SK-N-SH (cell line): ENCODE measurements at regions not wholly inside any gene's neighbourhood (a gene's known extent, or its start where the extent isn't known, plus 50 kb on each side); places are given as distances from the start of the nearest gene placed in this dataset.
"Not testable (repeated sequence)": the region's sequence is repeated elsewhere in the genome, so short reads cannot be mapped to it uniquely, and the experiment has no call there.

ENCODE experiments used
- USF1 ChIP-seq: IDR thresholded peaks from 2 replicates; pipeline ENCODE4 v1.4.0; 2012; ENCODE audit warnings: low read depth, borderline replicate concordance
- TF ChIP-seq, protein P1 (sequence below): fragments of 200-600 bp; sonication (generic); IDR thresholded peaks from 2 replicates; pipeline ENCODE4 v1.6.1; 2017; ENCODE audit warnings: antibody characterized with exemption, mild to moderate bottlenecking, moderate library complexity

DNA sequence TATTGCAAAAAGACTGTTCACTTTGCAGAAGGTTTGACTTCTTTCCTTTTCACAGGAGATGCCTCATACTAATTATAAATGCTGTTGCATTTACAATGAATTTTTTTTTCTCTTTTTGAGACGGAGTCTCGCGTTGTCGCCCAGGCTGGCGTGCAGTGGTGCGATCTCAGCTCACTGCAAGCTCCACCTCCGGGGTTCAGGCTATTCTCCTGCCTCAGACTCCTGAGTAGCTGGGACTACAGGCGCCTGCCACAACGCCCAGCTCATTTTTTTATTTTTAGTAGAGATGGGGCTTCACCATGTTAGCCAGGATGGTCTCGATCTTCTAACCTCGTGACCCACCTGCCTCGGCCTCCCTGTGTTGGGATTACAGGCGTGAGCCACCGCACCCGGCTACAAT is 290.5 kb upstream of the GATB start:
- TF ChIP-seq, protein P1, sequence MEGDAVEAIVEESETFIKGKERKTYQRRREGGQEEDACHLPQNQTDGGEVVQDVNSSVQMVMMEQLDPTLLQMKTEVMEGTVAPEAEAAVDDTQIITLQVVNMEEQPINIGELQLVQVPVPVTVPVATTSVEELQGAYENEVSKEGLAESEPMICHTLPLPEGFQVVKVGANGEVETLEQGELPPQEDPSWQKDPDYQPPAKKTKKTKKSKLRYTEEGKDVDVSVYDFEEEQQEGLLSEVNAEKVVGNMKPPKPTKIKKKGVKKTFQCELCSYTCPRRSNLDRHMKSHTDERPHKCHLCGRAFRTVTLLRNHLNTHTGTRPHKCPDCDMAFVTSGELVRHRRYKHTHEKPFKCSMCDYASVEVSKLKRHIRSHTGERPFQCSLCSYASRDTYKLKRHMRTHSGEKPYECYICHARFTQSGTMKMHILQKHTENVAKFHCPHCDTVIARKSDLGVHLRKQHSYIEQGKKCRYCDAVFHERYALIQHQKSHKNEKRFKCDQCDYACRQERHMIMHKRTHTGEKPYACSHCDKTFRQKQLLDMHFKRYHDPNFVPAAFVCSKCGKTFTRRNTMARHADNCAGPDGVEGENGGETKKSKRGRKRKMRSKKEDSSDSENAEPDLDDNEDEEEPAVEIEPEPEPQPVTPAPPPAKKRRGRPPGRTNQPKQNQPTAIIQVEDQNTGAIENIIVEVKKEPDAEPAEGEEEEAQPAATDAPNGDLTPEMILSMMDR, result not testable (repeated sequence)
- TF ChIP-seq USF1, result not testable (repeated sequence)
